GM12878 (cell line): ENCODE measurements at regions not wholly inside any gene's neighbourhood (a gene's known extent, or its start where the extent isn't known, plus 50 kb on each side); places are given as distances from the start of the nearest gene placed in this dataset.
"Not testable (repeated sequence)": the region's sequence is repeated elsewhere in the genome, so short reads cannot be mapped to it uniquely, and the experiment has no call there.

ENCODE experiments used
- ATAC-seq: fragments of 200-7000 bp; cut with Tn5 transposase; 3 replicates; pipeline ENCODE4 v1.9.1; 2020; ENCODE audit warnings: mild to moderate bottlenecking, moderate library complexity
- BruUV-seq: library from RNA; stranded (reverse); fragments of 400-500 nt; replicated peaks from 2 replicates; lab custom pipeline; 2021; lab: Mats Ljungman, UMichigan
- CTCF ChIA-PET: fragments of 300-600 bp; sonication (Branson Sonifier 250); formaldehyde crosslinking; extraction: SDS; loops from one replicate; lab custom pipeline; 2021; ENCODE audit warnings: inconsistent platforms; lab: Yijun Ruan, JAX
- POLR2A ChIA-PET: fragments of 350-600 bp; formaldehyde crosslinking; extraction: SDS; loops from one replicate; lab custom pipeline; 2021; ENCODE audit warnings: inconsistent platforms; lab: Charles Lee
- RAD21 ChIA-PET: fragments of 300-600 bp; sonication (Branson Sonifier 250); formaldehyde crosslinking; loops from one replicate; lab custom pipeline; 2023; ENCODE audit warnings: antibody characterized with exemption; ENCODE audit not compliant: unreplicated experiment; lab: Charles Lee
- SMC1A ChIA-PET: fragments of 300-600 bp; sonication (Branson Sonifier 250); formaldehyde crosslinking; loops from one replicate; lab custom pipeline; 2023; ENCODE audit not compliant: unreplicated experiment, uncharacterized antibody; lab: Charles Lee
- DNase-seq: peaks from one replicate; pipeline ENCODE4 v3.0.0-alpha.2; 2011; ENCODE audit warnings: low read depth, low spot score
- FAIRE-seq: peaks from 3 replicates; lab custom pipeline; 2011; peaks lifted over from hg19 to GRCh38; lab: Jason Lieb, UNC
- H2AFZ ChIP-seq: 2 replicates; pipeline ENCODE4 v1.6.0; 2011; ENCODE audit warnings: low read depth, low read length, control low read depth; ENCODE audit not compliant: control insufficient read depth
- H3K27ac ChIP-seq: 2 replicates; pipeline ENCODE4 v1.5.1; 2011; ENCODE audit warnings: control low read depth; ENCODE audit not compliant: control insufficient read depth, insufficient read depth
- H3K27me3 ChIP-seq, 2 experiments: replicated peaks in 1 of 2; 2 replicates each; pipeline versions ENCODE4 v1.6.0 to v1.6.1; 2011; ENCODE audit warnings: low read length in 1 of 2; ENCODE audit not compliant: control insufficient read depth in 2 of 2, insufficient read depth in 2 of 2
- H3K36me3 ChIP-seq, 2 experiments: 2 replicates each; pipeline ENCODE4 v1.5.1; 2011; ENCODE audit warnings: low read length in 1 of 2; ENCODE audit not compliant: control insufficient read depth in 2 of 2, insufficient read depth in 2 of 2
- H3K4me1 ChIP-seq: 2 replicates; pipeline ENCODE4 v1.6.1; 2011; ENCODE audit warnings: mild to moderate bottlenecking, low read length, moderate library complexity, mixed read lengths; ENCODE audit not compliant: control insufficient read depth, insufficient read depth
- H3K4me2 ChIP-seq: 2 replicates; pipeline ENCODE4 v1.6.0; 2011; ENCODE audit warnings: control low read depth; ENCODE audit not compliant: control insufficient read depth, insufficient read depth
- H3K4me3 ChIP-seq: fragments of 200-600 bp; sonication (generic); 2 replicates; pipeline ENCODE4 v1.5.1; 2016
- H3K79me2 ChIP-seq: 2 replicates; pipeline ENCODE4 v1.6.0; 2011; ENCODE audit warnings: low read length; ENCODE audit not compliant: control insufficient read depth, insufficient read depth
- H3K9ac ChIP-seq: 2 replicates; pipeline ENCODE4 v1.8.0; 2011; ENCODE audit warnings: low read length, control low read depth, mixed read lengths; ENCODE audit not compliant: control insufficient read depth, insufficient read depth
- H3K9me3 ChIP-seq: replicated peaks from 3 replicates; pipeline ENCODE4 v1.5.1; 2011; ENCODE audit warnings: mild to moderate bottlenecking, low read length; ENCODE audit not compliant: control insufficient read depth, insufficient read depth
- H4K20me1 ChIP-seq: 2 replicates; pipeline ENCODE4 v1.6.0; 2011; ENCODE audit not compliant: control insufficient read depth, insufficient read depth
- IRF4 ChIP-seq: IDR thresholded peaks from 2 replicates; pipeline ENCODE4 v1.6.1; 2011; ENCODE audit warnings: low read depth, low read length
- KLF5 ChIP-seq: fragments of 450-650 bp; IDR thresholded peaks from 2 replicates; pipeline ENCODE4 v1.6.1; 2014; ENCODE audit warnings: mild to moderate bottlenecking; ENCODE audit not compliant: partially characterized antibody
- ZNF207 ChIP-seq: fragments of 450-650 bp; IDR thresholded peaks from 2 replicates; pipeline ENCODE4 v1.6.1; 2014; ENCODE audit warnings: antibody characterized with exemption, mild to moderate bottlenecking, borderline replicate concordance
- WGBS: methylation state at CpG from one replicate; pipeline ENCODE4 v1.1.6; 2016; ENCODE audit warnings: low lambda C conversion rate; ENCODE audit not compliant: insufficient replicate concordance, insufficient coverage; ENCODE audit errors: missing lambda C conversion rate; 5-methylcytosine and 5-hydroxymethylcytosine counted together
- in situ Hi-C: fragments of 300-500 bp; cut with MboI; formaldehyde crosslinking; loops from 9 replicates; pipeline ENCODE4 v1.14.3; 2018; ENCODE audit warnings: mixed read lengths
- intact Hi-C: fragments of 100-400 bp; cut with micrococcal nuclease; formaldehyde crosslinking; loops from one replicate; pipeline ENCODE4 v1.14.2; 2022; ENCODE audit not compliant: unreplicated experiment
- TF ChIP-seq, protein P1 (sequence below): IDR thresholded peaks from 2 replicates; pipeline ENCODE4 v1.6.1; 2011; ENCODE audit warnings: mild to moderate bottlenecking, low read depth, low read length, moderate library complexity; ENCODE audit not compliant: insufficient replicate concordance
- TF ChIP-seq, protein P2 (sequence below): fragments of 450-650 bp; IDR thresholded peaks from 2 replicates; pipeline ENCODE4 v1.6.1; 2017; ENCODE audit warnings: antibody characterized with exemption, mild to moderate bottlenecking, moderate library complexity

- TF ChIP-seq, protein P1, sequence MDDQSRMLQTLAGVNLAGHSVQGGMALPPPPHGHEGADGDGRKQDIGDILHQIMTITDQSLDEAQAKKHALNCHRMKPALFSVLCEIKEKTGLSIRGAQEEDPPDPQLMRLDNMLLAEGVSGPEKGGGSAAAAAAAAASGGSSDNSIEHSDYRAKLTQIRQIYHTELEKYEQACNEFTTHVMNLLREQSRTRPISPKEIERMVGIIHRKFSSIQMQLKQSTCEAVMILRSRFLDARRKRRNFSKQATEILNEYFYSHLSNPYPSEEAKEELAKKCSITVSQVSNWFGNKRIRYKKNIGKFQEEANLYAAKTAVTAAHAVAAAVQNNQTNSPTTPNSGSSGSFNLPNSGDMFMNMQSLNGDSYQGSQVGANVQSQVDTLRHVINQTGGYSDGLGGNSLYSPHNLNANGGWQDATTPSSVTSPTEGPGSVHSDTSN, result no peak
- TF ChIP-seq IRF4, result no peak
- TF ChIP-seq ZNF207, result no peak
- no peak for TF ChIP-seq KLF5
- TF ChIP-seq, protein P2, sequence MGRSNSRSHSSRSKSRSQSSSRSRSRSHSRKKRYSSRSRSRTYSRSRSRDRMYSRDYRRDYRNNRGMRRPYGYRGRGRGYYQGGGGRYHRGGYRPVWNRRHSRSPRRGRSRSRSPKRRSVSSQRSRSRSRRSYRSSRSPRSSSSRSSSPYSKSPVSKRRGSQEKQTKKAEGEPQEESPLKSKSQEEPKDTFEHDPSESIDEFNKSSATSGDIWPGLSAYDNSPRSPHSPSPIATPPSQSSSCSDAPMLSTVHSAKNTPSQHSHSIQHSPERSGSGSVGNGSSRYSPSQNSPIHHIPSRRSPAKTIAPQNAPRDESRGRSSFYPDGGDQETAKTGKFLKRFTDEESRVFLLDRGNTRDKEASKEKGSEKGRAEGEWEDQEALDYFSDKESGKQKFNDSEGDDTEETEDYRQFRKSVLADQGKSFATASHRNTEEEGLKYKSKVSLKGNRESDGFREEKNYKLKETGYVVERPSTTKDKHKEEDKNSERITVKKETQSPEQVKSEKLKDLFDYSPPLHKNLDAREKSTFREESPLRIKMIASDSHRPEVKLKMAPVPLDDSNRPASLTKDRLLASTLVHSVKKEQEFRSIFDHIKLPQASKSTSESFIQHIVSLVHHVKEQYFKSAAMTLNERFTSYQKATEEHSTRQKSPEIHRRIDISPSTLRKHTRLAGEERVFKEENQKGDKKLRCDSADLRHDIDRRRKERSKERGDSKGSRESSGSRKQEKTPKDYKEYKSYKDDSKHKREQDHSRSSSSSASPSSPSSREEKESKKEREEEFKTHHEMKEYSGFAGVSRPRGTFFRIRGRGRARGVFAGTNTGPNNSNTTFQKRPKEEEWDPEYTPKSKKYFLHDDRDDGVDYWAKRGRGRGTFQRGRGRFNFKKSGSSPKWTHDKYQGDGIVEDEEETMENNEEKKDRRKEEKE, result no peak
These were observed 103.5 kb upstream of the TMPRSS2 start (continued) for GRCh38 chr21:41611441-41611840.

GRCh38 chr21:41610840-41611115, 102.8 kb upstream of the TMPRSS2 start:
- in situ Hi-C loops, result loop anchor here (5.0 kb wide), 1 partner anchor 502 kb away; no protein-coding TSS in a partner anchor
- CTCF ChIA-PET, result interaction anchor here (0.9 to 4.1 kb wide), 9 partner anchors 10 to 506 kb away, joined by 3 to 42 read pairs (median 11); no protein-coding TSS in a partner anchor
- DNase-seq, H3K9ac ChIP-seq, POLR2A ChIA-PET, H3K4me3 ChIP-seq, FAIRE-seq, H3K27me3 ChIP-seq, H3K4me2 ChIP-seq, H4K20me1 ChIP-seq, H3K79me2 ChIP-seq, ATAC-seq, H2AFZ ChIP-seq, H3K9me3 ChIP-seq, H3K4me1 ChIP-seq, BruUV-seq, H3K27ac ChIP-seq, H3K36me3 ChIP-seq: not testable (repeated sequence)
- intact Hi-C loops, result loop anchor here (5.0 kb wide), 1 partner anchor 328 kb away; no protein-coding TSS in a partner anchor
- RAD21 ChIA-PET, result interaction anchor here (1.9 to 3.6 kb wide), 3 partner anchors 206 to 327 kb away, joined by 6 to 29 read pairs (median 25); no protein-coding TSS in a partner anchor
- SMC1A ChIA-PET, result interaction anchor here (1.2 to 3.2 kb wide), 4 partner anchors 158 to 507 kb away, joined by 3 to 14 read pairs (median 6); no protein-coding TSS in a partner anchor
- 87% methylated on average over 12 of the region's 12 CpGs for WGBS
